ENCODE measurements at regions not wholly inside any gene's neighbourhood (a gene's known extent, or its start where the extent isn't known, plus 50 kb on each side); places are given as distances from the start of the nearest gene placed in this dataset.
A peak's percentile ranks its signal among the peaks of the same experiment; 100 is the strongest.

DNA sequence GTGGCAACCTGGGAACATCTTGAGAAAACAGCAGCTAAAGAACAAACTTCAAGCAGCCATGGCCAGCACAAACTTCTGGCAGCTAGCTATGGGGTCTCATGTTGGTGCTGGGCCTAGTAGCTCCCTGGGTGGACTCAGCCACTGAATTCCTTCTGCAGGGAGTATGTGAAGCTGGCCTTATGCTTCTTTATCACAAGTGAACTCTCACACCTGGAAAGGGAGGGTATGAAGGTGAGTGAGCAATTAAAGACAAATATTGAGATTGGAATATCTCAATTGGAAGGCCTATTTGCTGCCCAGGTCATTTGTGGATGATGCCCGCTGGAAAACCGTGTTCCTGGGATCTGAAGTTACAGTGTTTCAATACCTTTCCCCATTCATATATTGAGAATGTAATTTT, 153.3 kb upstream of the RPS6KA3 start:
- no peak for DNase-seq

DNA sequence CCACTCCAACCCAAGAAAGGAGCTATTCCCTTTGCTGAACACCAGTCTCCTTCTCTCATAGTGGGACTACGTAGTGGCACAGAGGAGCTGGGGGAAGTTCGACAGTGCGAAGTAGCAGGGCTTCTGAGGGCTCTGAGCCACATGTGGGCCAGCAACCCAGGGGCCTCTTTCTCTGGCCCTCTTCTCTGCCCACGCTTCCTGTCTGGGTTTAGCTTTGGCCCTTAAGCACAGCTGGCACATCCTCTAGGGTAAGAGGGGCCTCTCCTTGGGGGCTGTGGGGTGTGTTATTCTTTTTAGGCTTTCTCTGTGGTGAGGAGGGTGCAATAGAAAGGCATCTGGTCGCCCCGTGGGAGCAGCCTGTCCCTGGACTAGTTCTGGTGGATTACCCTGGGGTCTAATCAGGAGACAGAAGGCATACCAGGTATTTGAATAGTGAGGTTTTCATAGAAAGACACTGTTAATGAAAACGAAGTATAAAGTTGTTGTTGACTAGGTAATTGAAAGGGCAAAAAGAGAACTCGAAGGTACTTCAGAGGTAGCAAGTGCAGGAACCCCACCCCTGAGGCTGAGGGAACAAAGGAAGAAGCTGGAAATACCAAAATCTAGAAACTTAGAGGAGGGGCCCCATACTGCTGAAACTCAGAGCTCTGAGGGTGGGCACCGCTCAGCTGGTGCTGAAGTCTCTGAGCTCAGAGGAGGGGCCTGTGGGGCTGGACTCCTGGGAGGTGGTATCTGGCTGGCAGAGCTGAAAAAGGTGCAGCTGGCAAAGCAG, 151.9 kb upstream of the RPS6KA3 start:
- DNase-seq = peak in 1 of 2 experiments; percentile 40

DNA sequence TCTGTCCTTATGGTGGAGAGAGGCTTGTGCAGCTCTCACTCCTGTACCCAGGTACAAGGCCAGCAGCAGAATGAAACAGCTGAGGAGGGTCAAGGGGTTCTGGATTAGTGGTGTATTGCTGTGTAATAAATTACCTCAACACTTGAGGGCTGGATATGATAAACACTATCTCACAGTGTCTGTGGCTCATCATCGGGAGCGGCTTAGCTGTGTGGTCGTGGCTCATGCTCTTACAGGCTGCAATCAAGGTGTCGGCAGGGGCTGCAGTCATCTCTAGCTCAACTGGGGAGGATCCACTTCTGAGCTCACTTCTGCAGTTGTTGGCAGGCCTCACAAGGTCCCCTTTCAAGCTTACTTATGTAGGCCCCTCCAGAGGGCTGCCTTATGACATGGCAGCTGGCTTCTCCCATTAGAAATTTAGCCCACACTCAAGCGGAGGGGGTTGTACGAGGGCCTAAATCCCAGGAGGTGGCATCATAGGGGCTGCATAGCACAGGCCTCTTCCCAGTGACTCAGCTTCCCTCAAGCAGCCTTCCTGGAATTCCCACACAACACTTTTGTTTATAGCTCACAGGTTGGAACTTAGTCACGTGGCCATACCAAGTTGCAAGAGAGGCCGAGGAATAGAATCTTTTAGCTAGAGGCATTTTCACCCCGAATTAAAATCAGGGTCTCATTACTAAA, 148.2 kb upstream of the RPS6KA3 start:
- peak in 1 of 2 experiments; percentile 26 for DNase-seq

DNA sequence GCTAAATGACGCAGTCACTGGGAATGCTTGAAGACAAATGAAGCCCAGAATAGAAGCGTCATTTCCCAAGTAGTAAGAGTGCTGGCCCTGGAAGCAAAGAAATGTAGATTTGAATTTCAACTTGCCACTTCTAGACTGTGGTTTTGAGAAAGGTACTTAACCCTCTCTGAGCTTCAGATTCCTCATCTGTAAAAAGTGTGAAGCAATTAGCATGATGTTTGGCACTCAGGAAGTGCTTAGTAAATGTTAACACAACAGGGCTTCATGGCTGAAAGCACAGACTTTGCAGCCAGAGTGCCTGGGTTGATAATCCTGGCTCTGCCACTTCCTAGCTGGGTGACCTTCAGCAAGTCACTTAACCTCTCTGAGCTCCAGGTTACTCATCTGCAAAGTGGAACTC, 147.4 kb upstream of the RPS6KA3 start:
- DNase-seq = no peak

DNA sequence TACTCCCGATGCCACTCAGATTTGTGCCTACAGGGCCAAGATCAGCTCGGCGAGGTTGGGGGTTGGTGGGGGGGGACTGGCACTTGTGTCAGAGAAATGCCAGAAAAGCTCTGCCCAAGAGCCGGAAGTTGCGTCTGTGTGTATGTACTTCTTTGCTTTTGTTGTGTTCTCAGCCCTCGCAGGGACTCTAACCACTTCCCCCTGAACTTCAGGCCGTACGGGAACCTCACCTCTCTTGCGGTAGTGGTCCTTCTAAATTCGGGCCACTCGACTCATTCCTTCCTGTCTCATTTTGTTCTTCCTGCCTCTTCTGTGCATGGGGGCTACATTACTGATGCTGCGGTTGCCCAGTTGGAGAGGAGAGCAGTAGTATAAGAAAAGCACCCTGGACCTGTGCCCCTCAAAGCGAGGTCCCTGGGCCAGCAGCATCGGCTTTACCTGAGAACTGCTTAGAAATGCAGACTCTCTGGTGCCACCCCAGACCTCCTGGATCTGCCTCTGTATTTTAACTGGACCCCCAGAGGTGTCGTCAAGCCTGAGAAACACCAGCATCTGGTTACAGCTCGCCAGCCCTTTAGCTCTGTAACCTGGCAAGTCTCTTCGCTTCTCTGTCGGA, 146.3 kb upstream of the RPS6KA3 start:
- DNase-seq = peak; percentile 42 to 49

DNA sequence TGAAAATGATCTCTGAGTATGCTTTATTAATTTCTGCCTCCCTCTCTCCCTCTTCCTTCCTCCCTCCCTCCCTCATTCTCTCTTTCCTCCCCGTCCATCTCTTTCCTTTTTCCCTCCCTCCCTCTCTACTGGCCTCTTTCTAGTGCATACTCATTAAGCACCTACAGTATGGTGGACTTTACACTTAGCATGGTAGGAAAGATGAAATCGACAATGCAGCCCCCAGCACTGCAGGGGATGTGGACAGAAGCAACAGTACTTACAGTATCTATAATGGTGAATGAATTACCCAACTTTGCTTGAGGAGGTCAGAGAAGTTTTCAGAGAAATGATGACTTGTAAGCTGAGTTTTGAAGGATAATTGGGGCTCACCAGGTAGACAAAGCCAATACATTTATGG, 143.8 kb upstream of the RPS6KA3 start:
- no peak for DNase-seq

DNA sequence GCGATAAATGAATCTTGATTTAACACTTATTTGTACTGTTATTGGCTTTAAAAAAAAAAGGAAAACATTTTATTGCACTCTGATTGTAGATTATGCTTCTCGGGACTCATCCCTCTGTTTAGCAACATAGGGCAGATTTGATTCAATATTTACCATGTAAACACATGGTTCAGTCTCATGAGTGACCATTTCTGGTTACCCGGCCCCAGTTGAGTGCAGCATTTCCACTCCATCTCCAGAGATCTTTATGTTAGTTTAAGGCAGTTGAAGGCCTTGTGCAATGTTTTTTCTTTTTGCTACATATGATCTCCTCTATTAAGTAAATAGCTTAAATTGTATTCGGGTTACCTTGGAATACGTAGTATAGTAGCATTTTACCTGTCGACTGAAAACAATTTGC, 143.3 kb upstream of the RPS6KA3 start:
- DNase-seq = no peak

DNA sequence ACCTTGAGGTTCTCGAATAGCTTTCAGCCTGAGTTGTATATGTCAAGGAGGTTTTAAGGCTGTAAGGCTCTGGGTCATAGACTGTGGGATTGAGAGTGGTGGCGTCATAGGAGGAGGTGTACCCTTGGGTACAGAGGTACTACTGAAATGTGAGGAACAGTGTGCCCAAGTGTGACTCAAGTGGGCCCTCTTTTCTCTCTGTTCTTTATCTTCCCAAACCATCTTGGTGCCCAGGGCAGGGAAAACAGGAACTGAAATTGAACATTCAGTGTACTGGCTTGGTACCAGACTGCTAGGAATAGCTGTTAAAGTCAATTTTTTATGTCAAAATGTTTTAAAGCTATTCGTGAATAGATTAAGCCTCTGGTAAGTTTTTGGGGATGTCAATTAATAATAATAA, 136.2 kb upstream of the RPS6KA3 start:
- DNase-seq = no peak

DNA sequence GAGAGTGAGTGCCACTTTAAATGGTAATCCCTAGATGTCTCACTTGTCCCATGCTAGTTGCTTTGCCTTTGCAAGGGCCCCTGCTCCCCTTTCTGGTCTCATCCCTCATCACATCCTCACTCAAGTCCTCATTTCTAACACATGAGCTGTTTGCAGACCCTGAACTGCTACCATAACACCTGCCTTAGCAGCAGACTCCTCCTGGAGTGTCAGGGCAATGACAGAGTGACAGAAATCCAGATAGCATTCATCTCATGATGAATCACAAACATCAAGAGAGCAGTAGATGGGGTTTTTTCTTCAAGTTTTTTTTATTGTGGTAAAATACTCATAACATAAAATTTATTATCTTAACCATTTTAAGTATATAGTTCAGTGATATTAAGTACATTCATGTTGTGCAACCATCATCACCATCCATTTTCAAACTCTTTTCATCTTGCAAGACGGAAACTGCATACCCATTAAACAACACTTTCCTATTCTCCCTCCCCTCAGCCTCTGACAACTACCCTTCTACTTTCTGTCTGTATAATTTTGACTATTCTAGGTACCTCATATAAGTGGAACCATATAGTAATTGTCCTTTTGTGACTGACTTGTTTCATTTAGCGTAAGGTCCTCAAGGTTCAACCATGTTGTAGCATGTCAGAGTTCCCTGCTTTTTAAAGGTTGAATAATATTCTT, 133.2 kb upstream of the RPS6KA3 start:
- peak in 1 of 2 experiments; percentile 19 for DNase-seq

DNA sequence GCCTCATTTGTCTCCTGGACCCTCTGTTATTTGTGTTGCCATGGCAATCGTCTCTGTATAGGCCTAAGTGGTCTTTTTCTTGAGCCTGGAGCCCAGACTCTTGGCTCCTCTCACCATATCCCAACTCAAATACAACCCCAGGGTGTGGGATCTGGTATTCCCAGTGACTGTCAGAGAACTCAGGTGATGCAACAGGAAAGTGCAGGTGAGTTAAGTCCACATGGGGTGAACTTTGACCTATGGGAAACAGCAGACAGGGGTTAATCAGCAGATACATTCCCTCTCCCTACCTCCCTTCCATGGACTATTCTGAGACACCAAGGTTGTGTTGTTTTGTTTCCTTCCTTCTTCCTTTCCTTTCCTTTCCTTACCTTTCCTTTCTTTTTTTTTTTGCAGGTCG, 130.9 kb upstream of the RPS6KA3 start:
- DNase-seq = no peak

DNA sequence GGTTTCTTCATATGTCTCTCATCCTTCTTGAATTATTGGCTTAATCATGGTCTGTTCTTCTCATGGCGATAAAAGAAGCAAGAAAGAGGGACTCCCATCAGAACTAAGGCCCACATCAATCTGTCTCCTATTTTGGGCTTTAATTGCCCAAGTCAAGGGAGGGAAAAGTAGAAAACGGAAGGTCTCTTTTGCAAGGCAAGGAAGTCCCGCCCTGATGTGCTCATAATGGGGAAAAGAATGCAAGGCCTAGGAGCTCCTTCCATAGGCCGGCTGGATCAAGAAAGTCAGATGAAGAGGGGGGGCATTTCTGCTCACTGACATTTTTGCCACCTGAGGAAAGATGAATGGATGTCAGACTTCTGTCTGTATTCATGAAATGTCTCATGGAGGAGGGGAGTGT, 127.7 kb upstream of the RPS6KA3 start:
- no peak for DNase-seq

DNA sequence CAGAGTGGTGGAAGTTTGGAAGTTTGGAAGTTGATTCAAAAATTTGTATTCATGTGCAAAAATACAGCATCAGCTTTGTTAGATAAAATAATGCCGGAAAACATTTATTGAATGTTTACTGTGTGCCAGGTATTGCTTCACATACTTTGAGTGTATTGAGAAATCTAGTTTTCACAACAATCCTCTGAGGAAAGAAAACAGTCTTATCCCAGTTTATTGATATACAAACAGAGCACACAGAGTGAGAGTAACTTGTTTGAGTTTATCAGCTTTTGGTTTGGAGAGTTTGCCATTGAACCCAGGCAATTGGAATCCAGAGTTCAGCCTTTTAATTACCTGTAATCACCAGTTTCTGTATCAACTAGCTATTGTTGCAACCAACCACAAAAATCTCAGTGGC, 127.2 kb upstream of the RPS6KA3 start:
- DNase-seq = no peak

DNA sequence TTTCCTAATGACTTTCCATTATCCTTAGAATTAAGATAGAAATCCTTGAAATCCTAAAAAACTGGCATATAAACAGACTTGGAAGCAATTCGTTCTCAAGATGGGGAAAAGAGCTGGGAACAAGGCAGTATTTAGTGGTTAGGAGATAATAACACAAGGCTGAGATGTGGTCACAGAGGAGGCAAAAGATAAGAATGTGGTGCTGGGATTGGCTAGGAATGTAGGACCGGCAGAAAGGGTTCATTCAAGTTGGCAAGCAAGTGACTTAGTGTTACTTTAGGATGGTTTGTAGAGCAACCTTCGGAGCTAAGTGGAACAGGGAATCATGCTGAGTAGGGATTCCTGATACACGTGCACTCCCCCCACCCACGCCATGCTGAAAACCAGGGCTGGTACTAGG, 121.9 kb upstream of the RPS6KA3 start:
- no peak for DNase-seq

DNA sequence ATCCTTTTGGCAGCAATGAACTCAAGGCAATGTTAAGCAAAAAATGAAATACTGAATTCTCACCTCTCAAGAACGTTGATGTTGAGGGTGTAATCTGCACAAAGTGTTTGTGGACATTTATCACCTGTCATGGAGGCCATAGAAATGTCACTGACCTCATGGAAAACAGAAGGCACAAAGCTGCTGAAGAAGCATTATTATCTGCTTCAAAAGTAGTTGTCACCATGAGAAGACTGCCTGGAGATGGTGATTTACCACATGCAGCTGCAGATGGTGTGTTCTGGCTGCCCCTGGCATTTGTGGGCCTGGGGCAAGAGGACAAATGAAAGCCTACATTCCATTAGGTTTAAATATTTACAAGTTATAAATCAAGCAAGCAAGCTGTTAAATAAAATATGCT, 116.8 kb upstream of the RPS6KA3 start:
- no peak for DNase-seq

DNA sequence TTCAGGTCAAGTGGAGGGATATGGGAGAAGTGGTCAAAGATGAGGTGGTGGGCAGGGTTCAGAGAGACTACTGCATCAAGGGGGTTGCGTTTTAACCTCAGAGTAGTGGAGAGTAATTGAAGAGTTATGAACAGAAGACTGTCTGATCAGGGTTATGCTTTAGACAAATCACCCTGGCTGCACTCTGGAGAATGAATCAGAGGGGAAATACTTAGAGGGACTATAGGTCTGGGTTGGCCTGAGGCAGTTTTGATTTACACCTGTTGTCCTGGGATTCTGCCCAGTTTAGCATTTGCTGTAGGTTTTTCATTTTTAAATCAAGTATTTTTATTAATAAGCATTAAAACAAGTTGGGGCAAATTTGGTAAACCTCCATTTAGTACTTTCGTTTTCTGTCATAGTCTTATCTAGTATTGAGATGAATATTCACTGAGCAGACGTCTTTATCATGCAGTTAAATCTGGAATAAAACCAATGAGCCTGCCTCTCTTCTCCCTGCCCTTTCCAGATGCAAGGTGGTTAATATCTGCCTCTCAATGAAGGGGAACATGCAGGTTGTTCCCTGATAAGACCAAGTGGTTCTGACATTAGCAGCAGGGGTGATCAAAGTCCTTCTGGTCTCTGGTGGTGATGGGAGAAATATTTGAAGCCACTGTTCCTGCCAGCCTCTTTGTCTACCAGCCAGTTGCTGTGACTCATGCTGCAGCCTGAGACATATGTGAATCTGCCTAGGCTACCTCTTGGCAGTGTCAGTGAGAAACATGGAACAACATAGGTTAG, 116.0 kb upstream of the RPS6KA3 start:
- peak; percentile 55 to 57 for DNase-seq

DNA sequence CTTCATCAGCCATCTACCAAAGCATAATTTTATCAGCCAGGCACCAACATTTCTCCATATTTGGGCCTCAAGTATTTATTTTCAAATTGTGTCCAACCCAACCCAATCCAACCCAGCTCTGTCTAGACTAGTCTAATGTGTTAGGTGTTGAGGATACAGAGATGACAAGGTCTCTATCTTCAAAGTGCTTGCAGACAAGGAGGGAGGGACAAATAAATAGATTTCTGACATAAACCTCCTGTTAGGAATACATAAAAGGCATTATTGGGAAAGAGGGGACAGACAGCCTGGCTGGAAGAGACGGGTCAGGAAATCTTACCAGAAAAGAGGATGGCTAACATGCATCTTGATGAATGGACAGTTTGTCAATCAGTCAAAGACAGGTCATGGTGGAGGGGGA, 115.4 kb upstream of the RPS6KA3 start:
- no peak for DNase-seq

DNA sequence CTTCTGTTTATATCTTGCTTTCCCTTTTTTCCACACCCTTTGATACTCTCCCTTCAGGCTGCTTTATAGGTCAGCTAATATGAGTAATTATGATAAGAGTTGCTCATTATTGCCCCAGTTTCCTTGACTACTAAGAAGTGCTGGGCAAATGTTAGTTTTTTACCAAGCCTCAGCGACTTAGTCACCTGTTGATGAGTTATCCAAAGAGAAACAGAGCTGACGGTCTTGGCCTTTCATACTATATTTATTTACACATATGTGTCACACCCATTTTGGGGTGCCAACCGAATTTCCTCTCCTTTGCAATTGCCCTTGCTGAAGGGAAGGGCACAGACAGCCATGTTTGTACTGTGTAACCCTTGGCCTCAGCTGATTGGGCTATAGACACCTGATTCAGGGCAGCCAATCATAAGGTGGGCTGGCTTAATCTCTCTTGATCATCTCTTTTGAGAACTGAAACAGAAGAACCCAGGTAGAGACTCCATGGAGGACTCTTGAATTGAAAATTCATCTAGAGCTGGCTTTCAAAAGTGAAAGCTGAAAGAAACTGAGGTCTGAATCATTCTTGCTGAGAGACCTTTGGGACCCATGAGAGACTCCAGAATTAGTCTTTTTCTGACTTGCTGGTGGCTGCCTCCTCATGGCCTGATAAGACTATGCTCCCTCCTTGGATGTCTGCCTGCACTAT, 111.7 kb upstream of the RPS6KA3 start:
- DNase-seq = peak; percentile 60

DNA sequence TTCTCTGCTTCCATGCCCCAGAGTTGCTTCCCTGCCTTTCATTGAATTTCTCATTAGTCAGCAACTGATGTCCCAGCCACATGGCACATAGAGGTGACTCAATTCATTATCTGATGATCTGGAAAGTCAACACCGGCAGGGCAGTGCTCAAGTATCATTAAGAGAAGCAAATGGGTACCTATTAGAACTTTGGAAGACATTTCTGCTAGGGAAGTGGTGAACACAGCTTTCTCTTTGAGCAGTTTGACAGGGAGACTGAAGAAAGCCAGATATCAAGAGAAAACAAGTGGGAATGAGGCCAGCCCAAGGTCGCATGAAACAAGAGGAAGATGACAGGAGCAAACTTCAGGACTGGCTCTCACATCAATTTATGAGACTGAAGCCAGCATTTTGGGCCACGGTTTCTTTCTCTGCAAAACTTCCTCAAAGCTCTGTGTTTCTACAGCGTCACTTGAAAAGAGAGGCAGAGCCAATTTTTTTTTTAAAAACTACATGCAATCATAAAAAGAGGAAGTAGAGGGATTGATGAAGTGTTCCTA, 108.3 kb upstream of the RPS6KA3 start:
- no peak for DNase-seq

DNA sequence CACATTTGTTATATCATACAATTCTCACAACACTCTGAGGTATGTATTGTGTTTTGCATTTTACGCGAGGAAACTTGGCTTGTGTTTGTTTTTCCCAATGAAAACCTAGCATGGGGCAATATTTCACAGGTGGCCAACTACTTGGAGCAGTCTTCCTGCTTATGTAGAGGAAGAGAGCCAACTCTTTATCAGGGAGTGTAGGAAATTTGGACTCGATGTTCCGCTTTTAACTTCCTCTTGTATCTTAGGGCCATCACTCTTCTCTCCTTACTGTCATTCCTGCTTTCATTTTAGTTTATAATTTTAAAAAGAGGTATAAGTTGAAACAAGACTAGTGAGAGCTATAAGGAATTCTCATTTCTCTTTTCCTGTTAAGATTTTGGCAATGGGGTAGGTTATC, 107.7 kb upstream of the RPS6KA3 start:
- no peak for DNase-seq

DNA sequence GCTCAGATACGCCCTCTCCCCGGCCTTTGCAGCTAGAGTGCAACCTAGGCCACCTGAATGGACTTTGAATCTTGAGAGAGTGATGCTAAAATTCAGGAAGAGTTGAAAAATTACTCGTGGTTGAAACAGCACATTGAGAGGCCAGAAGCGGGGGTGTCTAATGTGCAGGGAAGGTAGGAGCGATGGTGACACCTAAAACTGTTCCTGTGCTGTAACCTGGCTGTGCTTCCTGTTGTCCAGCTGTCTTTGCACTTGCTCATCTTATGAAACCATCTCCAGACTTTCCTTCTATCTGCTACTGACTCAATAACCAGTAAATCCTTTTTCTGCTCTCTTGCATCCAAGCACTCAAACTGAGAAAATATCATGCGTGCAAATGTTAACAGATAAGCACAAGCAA, 106.4 kb upstream of the RPS6KA3 start:
- no peak for DNase-seq

DNA sequence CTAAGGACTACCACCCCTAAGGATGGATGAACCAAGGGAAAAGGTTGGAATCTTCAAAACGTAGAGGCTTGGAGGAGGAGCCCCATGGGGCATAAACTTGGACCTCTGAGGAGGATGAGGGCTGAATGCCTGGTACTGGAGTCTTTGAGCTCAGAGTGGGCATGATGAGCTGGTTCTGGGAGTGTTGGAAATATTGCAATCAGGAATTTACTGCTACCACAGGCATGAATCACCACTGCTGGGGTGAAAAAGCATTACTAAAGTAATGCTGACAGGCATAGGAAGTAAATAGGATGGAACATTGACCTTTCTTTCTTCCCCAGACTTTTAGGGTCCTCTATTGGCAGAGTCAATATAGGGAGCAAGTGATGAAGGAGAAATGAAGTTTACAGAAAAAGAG, 105.8 kb upstream of the RPS6KA3 start:
- DNase-seq = no peak

DNA sequence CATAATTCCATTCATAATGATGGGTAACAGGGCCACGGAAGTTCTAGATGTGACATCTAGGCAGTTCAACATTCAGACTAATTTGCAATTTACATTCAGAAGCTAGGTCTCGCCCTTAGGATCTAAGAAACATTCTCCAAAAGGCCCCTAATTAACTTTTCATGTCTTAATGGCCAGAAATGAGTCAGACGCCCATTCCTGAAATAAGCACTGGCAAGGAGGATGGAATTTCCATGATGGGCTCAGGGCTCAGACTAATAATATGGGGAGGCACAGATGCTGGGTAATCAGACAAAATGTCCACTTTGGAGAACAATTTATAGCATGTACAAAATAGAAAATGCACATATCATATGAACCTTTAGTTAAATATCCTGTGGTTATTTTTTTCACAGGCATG, 102.8 kb upstream of the RPS6KA3 start:
- no peak for DNase-seq

Measured in activated T-cell treated with anti-CD3 and anti-CD28 coated beads, Interleukin-2, amount 50 U/mL, for 48 hours (primary cell).